ENCODE measurements at regions not wholly inside any gene's neighbourhood (a gene's known extent, or its start where the extent isn't known, plus 50 kb on each side); places are given as distances from the start of the nearest gene placed in this dataset.
"Not testable (repeated sequence)": the region's sequence is repeated elsewhere in the genome, so short reads cannot be mapped to it uniquely, and the experiment has no call there.

GRCh38 chr2:122075381-122075780 lies 319.9 kb downstream of the TSN start:
- DNase-seq, result no peak

- no peak for DNase-seq
These were observed 321.7 kb downstream of the TSN start for GRCh38 chr2:122077114-122077513.

- DNase-seq, result no peak
These were observed 322.3 kb downstream of the TSN start for GRCh38 chr2:122077771-122078170.

GRCh38 chr2:122078451-122078850 lies 323.0 kb downstream of the TSN start:
- DNase-seq, result no peak

DNA sequence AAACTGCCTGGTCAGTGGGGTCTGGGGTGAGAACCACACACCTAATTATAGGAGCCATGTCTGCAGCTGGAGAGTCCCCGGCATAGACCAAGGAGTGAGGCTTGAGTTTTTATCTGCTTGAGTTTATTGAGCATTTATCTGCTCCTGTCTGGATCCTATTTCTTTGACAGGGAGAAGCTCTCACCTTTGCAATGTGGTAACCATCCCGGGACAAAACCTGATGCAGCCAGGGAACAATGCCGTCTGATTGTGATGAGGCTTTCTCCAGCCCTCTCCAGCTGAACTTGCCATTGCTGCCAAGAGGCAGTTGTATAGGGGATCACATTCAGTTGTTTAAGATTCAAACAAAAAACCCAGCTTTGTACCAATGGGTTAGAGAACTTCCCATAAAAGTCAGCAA lies 324.4 kb downstream of the TSN start:
- no peak for DNase-seq

DNA sequence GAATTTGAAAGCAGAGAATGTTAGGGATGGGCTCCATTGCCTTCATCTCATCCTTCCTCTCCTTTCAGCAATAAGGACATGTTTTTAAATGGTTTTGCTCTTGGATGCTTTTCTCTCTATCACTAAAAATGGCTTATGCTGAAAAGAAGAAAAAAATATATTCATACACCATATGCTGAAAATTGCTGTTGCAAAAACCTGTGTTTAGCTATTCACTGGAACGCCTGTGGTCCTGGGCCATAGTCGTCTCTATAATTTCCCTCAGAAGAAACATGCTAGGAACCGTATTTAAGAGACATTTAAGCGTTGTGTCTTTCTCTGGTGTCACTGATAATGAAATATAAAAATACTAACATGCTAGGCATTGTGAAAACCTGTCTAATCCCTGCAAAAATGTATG lies 324.9 kb downstream of the TSN start:
- DNase-seq, result no peak

DNA sequence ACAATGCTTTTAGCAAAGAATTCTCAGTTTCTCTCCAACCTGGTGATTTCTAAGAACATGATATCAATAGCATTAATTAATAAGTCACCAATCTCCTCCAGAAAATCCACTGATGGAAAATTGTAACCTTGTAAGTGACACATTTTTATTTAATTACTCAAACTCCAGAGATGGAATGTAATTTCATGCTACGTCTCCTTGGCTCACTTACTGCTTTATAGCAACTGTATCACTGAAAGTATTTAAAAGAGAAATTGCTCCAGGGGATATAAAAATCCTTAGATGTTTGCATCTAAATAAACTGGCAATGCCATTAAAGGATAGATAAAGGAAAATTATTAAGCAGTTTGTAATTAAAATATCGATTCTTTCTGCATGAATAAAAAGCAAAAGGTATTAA lies 325.4 kb downstream of the TSN start:
- no peak for DNase-seq

GRCh38 chr2:122081751-122082150 lies 326.3 kb downstream of the TSN start:
- no peak for DNase-seq

DNA sequence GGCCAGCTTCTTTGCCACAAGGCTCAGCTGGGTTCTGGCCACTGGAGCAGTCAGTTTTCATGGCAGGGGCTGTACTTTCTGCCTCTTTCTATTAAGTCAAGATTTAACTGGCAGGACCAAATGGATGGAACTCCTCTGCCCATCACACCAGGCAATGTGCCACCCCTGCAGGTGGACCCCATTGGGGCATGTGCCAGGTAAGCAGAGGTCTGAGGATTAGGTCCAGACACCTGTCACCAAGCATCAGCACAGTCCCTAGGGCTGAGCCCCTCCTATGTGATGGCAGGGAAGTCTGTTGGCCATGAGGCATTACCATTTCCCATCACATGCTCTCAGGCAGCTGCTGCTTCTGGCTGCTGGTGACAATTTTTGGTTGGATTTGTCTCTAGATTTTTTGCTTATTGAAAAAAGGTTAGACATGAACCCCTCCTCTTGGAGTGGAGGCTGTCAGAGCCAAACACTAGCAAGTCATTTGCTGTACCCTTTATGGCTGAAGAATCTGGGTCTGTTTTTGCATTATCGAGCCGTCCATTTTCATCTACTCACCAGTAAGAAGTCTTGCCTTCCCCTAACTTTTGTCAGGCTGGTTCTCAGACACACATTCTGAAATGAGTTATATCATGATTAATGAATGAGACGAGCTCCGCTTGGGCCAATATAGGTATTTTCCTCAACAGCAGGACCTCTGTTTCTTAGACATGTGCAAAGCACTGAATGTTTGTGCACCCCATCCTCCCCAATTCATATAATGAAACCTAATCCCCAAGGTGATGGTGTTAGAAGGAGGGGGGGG lies 328.0 kb downstream of the TSN start:
- DNase-seq, result no peak

DNA sequence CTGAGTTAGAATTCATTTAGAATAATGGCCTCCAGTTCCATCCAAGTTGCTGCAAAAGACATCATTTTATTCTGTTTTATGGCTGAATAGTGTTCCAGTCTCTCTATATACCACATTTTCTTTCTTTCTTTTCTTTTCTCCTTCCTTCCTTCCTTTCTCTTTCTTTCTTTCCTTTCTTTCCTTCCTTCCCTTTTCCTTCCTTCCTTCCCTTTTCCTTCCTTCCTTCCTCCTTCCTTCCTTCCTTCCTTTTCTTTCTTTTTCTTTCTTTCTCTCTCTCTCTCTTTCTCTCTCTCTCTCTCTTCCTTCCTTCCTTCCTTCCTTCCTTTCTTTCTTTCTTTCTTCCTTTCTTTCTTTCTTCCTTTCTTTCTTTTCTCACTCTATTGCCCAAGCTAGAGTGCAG lies 330.2 kb downstream of the TSN start:
- DNase-seq, result not testable (repeated sequence)

DNA sequence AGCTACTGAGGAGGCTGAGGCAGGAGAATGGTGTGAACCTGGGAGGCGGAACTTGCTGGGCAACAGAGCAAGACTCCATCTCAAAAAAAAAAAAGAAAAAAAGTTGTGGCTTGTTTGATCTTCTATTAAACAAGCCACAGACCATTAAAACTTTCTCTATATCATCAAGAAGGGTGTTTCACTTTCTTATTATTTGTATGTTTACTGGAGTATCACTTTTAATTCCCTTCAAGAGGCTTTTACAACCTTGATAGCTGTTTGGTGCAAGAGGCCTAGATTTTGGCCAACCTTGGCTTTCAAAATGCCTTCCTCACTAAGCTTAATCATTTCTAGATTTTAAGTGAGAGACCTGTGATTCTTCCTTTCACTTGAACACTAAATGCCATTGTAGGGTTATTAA lies 339.1 kb downstream of the TSN start:
- no peak for DNase-seq

DNA sequence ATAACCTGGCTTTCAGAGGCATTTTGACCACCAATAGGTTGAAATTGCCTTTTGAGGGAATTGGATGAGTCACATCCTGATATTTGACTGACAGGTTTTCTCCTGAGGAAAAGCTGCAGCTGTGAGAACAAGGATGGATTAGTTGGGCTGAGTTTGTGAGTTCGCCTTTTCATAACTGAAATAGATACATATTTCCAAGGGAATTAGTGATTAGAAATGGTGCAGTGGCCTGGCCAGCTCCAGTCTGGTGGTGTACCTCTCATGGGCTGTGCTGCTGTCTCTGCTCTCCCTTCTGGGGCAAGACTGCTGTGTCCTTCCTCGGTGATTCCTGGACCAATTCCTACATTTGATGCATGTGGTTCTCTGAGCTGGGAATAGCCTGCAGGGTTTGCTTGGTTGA lies 341.3 kb downstream of the TSN start:
- DNase-seq, result no peak

DNA sequence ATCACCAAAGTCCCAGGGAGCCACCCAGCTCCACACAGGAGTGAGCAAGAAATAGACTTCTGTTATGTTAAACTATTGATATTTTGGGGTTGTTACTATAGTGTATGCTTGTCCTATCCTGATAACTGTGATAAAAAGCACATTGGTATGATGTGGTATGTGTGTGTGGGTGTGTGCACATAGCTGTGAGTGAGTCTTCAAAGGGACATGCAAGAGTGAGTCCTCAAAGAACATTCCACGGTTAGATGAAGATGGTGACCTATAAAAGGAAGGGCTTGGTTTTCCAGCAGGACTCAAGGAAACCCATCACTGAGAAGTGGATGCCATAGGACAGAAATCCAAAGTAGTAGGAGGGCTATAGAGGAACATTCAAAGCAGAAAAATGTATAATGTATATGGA lies 342.9 kb downstream of the TSN start:
- DNase-seq, result no peak

- no peak for DNase-seq
These were observed 344.9 kb downstream of the TSN start for GRCh38 chr2:122100346-122100745.

- DNase-seq, result no peak
These were observed 345.3 kb downstream of the TSN start for GRCh38 chr2:122100756-122101155.

- DNase-seq, result no peak
These were observed 345.9 kb downstream of the TSN start for GRCh38 chr2:122101319-122101718.

DNA sequence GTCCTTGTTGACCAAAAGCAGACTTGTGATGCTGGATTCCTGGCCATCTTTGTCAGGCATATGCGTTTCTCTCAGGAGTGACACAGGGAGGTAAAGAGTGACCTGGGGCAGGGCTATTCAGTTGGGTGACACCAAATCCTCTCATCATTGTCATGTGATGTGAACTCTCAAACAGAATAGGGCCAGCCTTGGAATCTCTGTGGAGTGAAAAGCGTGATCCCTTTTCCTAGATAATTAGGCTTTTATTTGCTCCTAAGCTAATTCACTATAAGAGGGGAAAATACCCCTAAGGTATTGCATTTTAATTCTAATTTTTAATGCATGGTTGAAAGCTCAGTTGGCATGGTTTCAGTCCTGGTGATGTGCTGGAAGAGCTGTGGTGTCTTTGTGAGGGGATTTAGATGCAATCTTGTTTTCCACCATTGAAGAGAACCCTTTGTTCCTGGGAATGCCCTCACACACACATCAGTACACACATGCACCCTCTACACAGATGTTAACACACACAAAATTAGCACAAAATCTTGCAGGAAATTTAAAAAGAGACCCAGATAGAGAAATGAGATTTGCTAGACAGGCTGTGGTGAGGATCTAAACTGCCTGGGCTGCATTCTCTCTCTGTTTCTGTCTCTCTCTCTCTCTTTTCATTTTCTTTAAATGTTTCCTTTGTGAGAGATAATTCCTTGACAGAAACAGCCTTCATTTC lies 349.9 kb downstream of the TSN start:
- no peak for DNase-seq

- no peak for DNase-seq
These were observed 350.4 kb downstream of the TSN start for GRCh38 chr2:122105877-122106206.

DNA sequence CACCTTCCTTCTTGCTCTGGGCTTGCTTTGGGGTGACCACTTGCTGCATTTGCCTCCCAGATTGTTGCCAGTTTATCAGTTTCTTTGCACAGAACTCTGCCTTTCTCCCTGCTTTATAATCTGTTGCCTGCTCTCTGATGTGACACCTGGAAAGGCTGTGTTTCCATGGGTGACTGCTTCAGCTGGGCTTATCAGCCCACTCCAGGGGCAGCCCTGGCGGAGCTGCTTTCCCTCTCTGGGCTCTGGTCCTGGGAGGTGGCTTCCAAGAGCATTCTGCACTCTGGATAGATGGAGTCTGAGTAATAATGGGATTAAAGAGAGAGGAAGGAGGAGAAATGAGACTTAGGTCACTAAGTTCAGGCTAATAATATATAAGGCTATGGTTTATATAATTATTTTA lies 352.7 kb downstream of the TSN start:
- no peak for DNase-seq

DNA sequence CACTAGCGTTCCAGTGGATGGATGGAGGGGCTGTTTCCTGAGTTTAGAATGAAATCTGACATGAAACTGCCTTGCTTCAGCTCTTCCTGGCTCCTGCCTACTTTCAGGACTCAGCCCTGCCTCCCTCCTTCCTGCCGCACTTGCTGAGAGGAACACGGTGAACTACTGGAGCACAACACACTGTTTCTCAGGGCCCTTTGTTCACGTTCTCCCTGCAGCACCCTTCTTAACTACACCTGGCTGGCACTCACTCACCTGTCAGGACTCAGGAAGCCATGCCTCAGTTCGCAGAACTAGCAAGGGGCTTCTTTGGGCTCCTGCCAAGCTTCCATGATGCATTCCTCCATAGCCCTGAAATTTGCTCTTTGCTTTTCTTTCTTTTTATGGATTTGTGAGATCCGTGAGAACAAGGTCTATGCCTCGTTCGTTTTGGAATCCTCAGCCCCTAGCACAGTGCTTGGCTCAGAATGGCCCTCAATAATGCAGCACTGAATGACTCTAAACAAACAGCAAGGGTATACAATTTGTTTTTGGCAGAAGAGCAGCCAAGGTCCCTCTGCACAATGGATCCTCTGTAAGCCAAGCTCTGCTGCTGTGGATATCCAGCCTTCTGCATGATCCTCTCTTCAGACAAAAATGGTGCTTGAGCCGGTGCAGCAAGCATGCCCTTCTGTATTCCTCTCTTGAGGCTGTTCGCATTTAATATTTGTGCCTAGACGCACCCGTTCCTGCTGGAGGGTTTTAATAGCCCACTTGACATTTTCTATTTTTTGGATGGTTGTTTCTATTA lies 357.0 kb downstream of the TSN start:
- no peak for DNase-seq

DNA sequence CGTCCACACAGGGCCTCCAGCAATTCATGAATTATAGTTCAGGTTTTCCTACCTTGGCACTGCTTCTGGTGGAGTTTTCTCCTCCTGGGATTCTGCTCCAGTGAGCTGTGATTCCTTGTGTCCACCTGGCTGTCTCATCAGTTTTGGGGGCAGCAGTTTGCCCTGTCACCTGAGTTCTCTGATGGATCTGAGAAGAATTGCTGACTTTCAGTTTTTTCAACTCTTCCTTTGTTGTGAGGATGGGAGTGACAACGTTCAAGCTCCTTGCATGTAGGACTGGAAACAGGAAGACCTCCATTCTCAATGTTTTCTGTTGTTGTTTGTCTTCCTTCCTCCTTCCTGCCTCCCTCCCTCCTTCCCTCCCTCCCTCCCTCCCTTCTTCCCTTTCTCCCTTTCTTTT lies 359.0 kb downstream of the TSN start:
- DNase-seq, result no peak

GRCh38 chr2:122117371-122117770 lies 361.9 kb downstream of the TSN start:
- DNase-seq, result no peak

DNA sequence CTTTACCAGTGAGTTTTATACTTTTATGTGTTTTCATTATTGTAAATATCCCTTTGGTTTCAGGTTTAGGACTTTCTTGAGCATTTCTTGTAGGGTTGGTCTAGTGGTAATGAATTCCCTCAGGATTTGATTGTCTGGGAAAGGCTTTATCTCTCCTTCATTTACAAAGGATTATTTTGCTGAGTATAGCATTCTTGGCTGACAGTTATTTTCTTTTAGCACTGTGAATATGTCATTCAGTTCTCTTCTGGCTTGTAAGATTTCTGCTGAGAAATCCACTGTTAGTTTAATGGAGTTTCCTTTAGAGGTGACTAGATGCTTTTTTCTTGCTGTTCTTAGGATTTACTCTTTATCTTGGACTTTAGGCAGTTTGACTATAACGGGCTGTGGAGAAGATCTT lies 373.9 kb downstream of the TSN start:
- no peak for DNase-seq

DNA sequence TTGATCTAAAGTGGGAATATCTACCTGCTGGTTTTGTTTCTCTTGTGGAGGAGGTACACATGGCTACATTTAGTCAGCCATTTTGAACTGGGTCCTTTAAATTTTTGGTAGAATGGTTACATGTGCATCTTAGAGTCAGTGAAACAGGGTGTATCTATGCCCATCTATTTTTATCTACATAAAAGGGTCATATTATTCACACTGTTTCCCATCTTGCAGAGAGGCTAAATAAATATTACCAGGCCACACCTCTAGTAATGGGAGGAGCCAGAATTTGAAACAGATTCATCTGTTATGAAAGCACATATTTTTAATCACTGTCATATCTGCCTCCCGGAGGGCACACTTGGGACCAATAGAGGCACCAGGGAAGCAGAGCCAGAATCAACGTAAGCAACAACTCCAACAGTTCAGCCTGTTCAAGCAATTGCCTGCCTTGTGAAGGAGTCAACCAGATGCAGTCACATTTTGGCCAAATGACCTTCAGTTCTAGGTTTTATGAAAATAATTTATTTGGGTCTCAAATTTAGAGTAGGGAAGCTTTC lies 376.8 kb downstream of the TSN start:
- no peak for DNase-seq

Data from NCI-H146 (cell line).